ENCODE measurements at regions not wholly inside any gene's neighbourhood (a gene's known extent, or its start where the extent isn't known, plus 50 kb on each side); places are given as distances from the start of the nearest gene placed in this dataset.

- POLR2A ChIA-PET: no interaction called here
- no peaks in the 10 kb centered on the region for H3K27me3 ChIP-seq (ENCODE audit: control insufficient read depth, insufficient read depth, low read length)
- no peak overlapping the region for H3K4me3 ChIP-seq (ENCODE audit: low read depth in 2 of 2, low read length in 2 of 2)
- H3K36me3 ChIP-seq (ENCODE audit: control insufficient read depth, insufficient read depth, low read length): no peaks in the 10 kb centered on the region
- in situ Hi-C loops (cut with HindIII; ENCODE audit: low pct_unique_long_range_greater_than_20kb, low sequenced_read_pairs): no loop called here
- H3K27ac ChIP-seq (ENCODE audit: low read length): no peak overlapping the region
- CTCF ChIA-PET: no interaction called here
- BruUV-seq (replicated peaks): no TSS peak
- ATAC-seq: no peak
- no peaks in the 10 kb centered on the region for H3K9me3 ChIP-seq (ENCODE audit: control insufficient read depth, insufficient read depth, low read depth, low read length)
- no peak for TF ChIP-seq REST (IDR thresholded peaks at IDR 0.05; ENCODE audit: insufficient read depth in 1 of 2, low read depth in 2 of 2, low read length in 1 of 2)
- TF ChIP-seq SIN3A (IDR thresholded peaks at IDR 0.05; ENCODE audit: borderline replicate concordance, insufficient read depth, low read depth, low read length): no peak
- TF ChIP-seq TCF7L2 (IDR thresholded peaks at IDR 0.05; ENCODE audit: low read depth, low read length): no peak
- no peak for TF ChIP-seq POLR2AphosphoS5 (IDR thresholded peaks at IDR 0.05; ENCODE audit: low read depth, low read length)
- no peak for TF ChIP-seq CTCF (IDR thresholded peaks at IDR 0.05)
- intact Hi-C loops (cut with micrococcal nuclease; ENCODE audit: unreplicated experiment): no loop called here
- no peaks in the 10 kb centered on the region for H3K4me1 ChIP-seq (ENCODE audit: control insufficient read depth, insufficient read depth, low read length)
- DNase-seq (ENCODE audit: low read depth, low spot score): no peak
Observed at GRCh38 chr6:15911753-15912504, 217.0 kb upstream of the MYLIP start.

GRCh38 chr6:15909290-15910070 is 219.4 kb upstream of the MYLIP start:
- no peak overlapping the region for H3K27ac ChIP-seq (ENCODE audit: low read length)
- ChIA-PET POLR2A (no interaction called here), CTCF (no interaction called here)
- ATAC-seq: no peak
- no peaks in the 10 kb centered on the region for H3K36me3 ChIP-seq (ENCODE audit: control insufficient read depth, insufficient read depth, low read length)
- no TSS peak for BruUV-seq (replicated peaks)
- in situ Hi-C loops (cut with HindIII; ENCODE audit: low pct_unique_long_range_greater_than_20kb, low sequenced_read_pairs) (no loop called here), intact Hi-C loops (cut with micrococcal nuclease; ENCODE audit: unreplicated experiment) (no loop called here)
- no peak for TF ChIP-seq SIN3A (IDR thresholded peaks at IDR 0.05; ENCODE audit: borderline replicate concordance, insufficient read depth, low read depth, low read length)
- TF ChIP-seq REST (IDR thresholded peaks at IDR 0.05; ENCODE audit: insufficient read depth in 1 of 2, low read depth in 2 of 2, low read length in 1 of 2): no peak
- TF ChIP-seq CTCF (IDR thresholded peaks at IDR 0.05): no peak
- TF ChIP-seq POLR2AphosphoS5 (IDR thresholded peaks at IDR 0.05; ENCODE audit: low read depth, low read length): no peak
- no peak for TF ChIP-seq TCF7L2 (IDR thresholded peaks at IDR 0.05; ENCODE audit: low read depth, low read length)
- H3K4me1 ChIP-seq (ENCODE audit: control insufficient read depth, insufficient read depth, low read length): no peaks in the 10 kb centered on the region
- no peaks in the 10 kb centered on the region for H3K27me3 ChIP-seq (ENCODE audit: control insufficient read depth, insufficient read depth, low read length)
- no peak overlapping the region for H3K4me3 ChIP-seq (ENCODE audit: low read depth in 2 of 2, low read length in 2 of 2)
- no peaks in the 10 kb centered on the region for H3K9me3 ChIP-seq (ENCODE audit: control insufficient read depth, insufficient read depth, low read depth, low read length)
- no peak for DNase-seq (ENCODE audit: low read depth, low spot score)

Measured in Panc1 (cell line).